SK-N-SH treated with all-trans-retinoic acid at 6 μM for 48 hours (cell line): ENCODE measurements at regions not wholly inside any gene's neighbourhood (a gene's known extent, or its start where the extent isn't known, plus 50 kb on each side); places are given as distances from the start of the nearest gene placed in this dataset.

Experiments
- ATAC-seq: fragments of 200-7000 bp; cut with Tn5 transposase; 3 replicates; pipeline ENCODE4 v1.9.1; 2020; ENCODE audit warnings: mild to moderate bottlenecking, moderate library complexity
- ARNTL ChIP-seq: fragments of 450-650 bp; formaldehyde crosslinking; IDR thresholded peaks from 2 replicates; pipeline ENCODE4 v1.5.0; 2020; ENCODE audit warnings: low read depth, mild to moderate bottlenecking, moderate library complexity, borderline replicate concordance
- BACH2 ChIP-seq: fragments of 250-450 bp; sonication (Bioruptor Pico); IDR thresholded peaks from 2 replicates; pipeline ENCODE4 v1.9.0; 2021; ENCODE audit warnings: mild to moderate bottlenecking, borderline replicate concordance
- CREB5 ChIP-seq: fragments of 250-450 bp; sonication (Bioruptor Pico); IDR thresholded peaks from 2 replicates; pipeline ENCODE4 v1.5.1; 2020; ENCODE audit warnings: low read depth, mild to moderate bottlenecking, moderate library complexity
- CSDC2 ChIP-seq: fragments of 250-450 bp; sonication (Bioruptor Pico); IDR thresholded peaks from 2 replicates; pipeline ENCODE4 v1.5.0; 2020; ENCODE audit warnings: mild to moderate bottlenecking, moderate library complexity
- ESRRG ChIP-seq: fragments of 250-450 bp; sonication (Bioruptor Pico); IDR thresholded peaks from 2 replicates; pipeline ENCODE4 v1.6.1; 2021; ENCODE audit warnings: mild to moderate bottlenecking
- GLIS3 ChIP-seq: fragments of 250-450 bp; sonication (Bioruptor Pico); IDR thresholded peaks from 2 replicates; pipeline ENCODE4 v1.5.0; 2020; ENCODE audit warnings: mild to moderate bottlenecking, moderate library complexity
- OSR1 ChIP-seq: fragments of 250-450 bp; sonication (Bioruptor Pico); IDR thresholded peaks from 2 replicates; pipeline ENCODE4 v1.8.0; 2022; ENCODE audit warnings: moderate library complexity, mild to moderate bottlenecking, inconsistent platforms
- PPARA ChIP-seq: fragments of 250-450 bp; sonication (Bioruptor Pico); IDR thresholded peaks from 2 replicates; pipeline ENCODE4 v1.5.0; 2020; ENCODE audit warnings: mild to moderate bottlenecking, borderline replicate concordance
- RARB ChIP-seq: fragments of 250-450 bp; sonication (Bioruptor Pico); IDR thresholded peaks from 2 replicates; pipeline ENCODE4 v1.8.0; 2021; ENCODE audit warnings: mild to moderate bottlenecking, moderate library complexity
- SNAI2 ChIP-seq: fragments of 250-450 bp; sonication (Bioruptor Pico); IDR thresholded peaks from 2 replicates; pipeline ENCODE4 v1.5.0; 2020; ENCODE audit warnings: mild to moderate bottlenecking, moderate library complexity
- TCF4 ChIP-seq: fragments of 250-450 bp; sonication (Bioruptor Pico); IDR thresholded peaks from 2 replicates; pipeline ENCODE4 v1.8.0; 2021; ENCODE audit warnings: mild to moderate bottlenecking, moderate library complexity, borderline replicate concordance
- TOX ChIP-seq: fragments of 250-450 bp; sonication (Bioruptor Pico); IDR thresholded peaks from 2 replicates; pipeline ENCODE4 v1.8.0; 2021; ENCODE audit warnings: mild to moderate bottlenecking, moderate library complexity, borderline replicate concordance
- ZC3H10 ChIP-seq: fragments of 250-450 bp; sonication (Bioruptor Pico); IDR thresholded peaks from 2 replicates; pipeline ENCODE4 v1.5.1; 2021; ENCODE audit warnings: mild to moderate bottlenecking, moderate library complexity
- ZFP3 ChIP-seq: fragments of 250-450 bp; sonication (Bioruptor Pico); IDR thresholded peaks from 2 replicates; pipeline ENCODE4 v1.5.0; 2020; ENCODE audit warnings: mild to moderate bottlenecking, moderate library complexity
- ZFP30 ChIP-seq: fragments of 450-650 bp; formaldehyde crosslinking; IDR thresholded peaks from 2 replicates; pipeline ENCODE4 v1.5.0; 2022; ENCODE audit warnings: mild to moderate bottlenecking, moderate library complexity
- ZNF565 ChIP-seq: fragments of 450-650 bp; formaldehyde crosslinking; conservative IDR thresholded peaks from 2 replicates; pipeline ENCODE4 v1.5.0; 2020; ENCODE audit warnings: low read depth, mild to moderate bottlenecking, moderate library complexity
- ZNF70 ChIP-seq: fragments of 450-650 bp; formaldehyde crosslinking; IDR thresholded peaks from 2 replicates; pipeline ENCODE4 v1.5.0; 2020; ENCODE audit warnings: mild to moderate bottlenecking, moderate library complexity
- ZNF8 ChIP-seq: fragments of 450-650 bp; formaldehyde crosslinking; IDR thresholded peaks from 2 replicates; pipeline ENCODE4 v1.5.0; 2020; ENCODE audit warnings: mild to moderate bottlenecking, moderate library complexity
- TF ChIP-seq, protein P1 (sequence below): fragments of 250-450 bp; sonication (Bioruptor Pico); IDR thresholded peaks from 2 replicates; pipeline ENCODE4 v1.5.0; 2020; ENCODE audit warnings: mild to moderate bottlenecking, moderate library complexity
- TF ChIP-seq, protein P2 (sequence below): fragments of 250-450 bp; sonication (Bioruptor Pico); IDR thresholded peaks from 2 replicates; pipeline ENCODE4 v1.8.0; 2020; ENCODE audit warnings: mild to moderate bottlenecking, moderate library complexity, borderline replicate concordance
- TF ChIP-seq, protein P3 (sequence below): fragments of 250-450 bp; sonication (Bioruptor Pico); IDR thresholded peaks from 2 replicates; pipeline ENCODE4 v1.5.1; 2021; ENCODE audit warnings: mild to moderate bottlenecking, moderate library complexity

DNA sequence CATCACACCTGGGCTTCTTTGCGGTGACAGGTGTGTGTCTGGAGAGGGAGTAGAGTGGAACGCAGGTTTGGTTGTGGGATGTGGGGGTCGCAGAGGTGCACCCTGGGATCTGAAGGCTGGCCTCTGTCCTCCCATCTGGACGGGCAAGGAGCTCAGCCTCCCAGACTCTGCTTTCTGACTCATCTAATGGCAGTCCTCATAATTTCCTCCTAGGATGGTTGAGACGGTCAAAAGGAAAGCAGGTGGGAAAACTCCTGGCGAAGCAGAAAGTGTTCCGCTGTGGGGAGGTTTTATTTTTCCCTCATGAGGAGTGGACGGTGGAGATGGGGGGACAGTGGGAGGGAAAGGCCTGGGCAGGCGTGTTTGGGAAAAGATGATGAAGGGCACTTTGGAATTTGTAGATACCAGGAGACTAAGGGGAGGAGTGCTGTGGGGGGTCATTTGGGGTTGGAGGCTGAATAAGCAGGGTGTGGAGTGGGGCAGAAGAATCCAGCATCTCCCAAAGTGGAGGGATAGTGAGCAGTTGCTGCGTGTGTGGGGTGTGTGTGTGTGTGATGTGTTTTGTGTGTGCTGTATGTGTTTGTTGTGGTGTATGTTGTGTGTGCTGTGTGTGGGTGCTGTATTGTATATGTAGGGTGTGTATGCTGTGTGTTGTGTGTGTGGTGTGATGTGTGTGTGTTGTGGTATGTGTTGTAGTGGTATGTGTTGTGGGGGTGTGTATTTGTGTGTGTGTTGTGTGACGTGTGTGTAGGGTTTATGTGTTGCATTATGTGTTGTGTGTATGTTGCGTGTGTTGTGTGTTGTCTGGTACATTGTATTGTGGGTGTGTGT, 97.2 kb upstream of the PODXL start:
- ATAC-seq, result peak; percentile 67

GRCh38 chr7:131652934-131653333, 96.5 kb upstream of the PODXL start:
- no peak for TF ChIP-seq CSDC2 (CRISPR knock-in tag)
- TF ChIP-seq ZFP3 (CRISPR knock-in tag), result no peak
- TF ChIP-seq, protein P1, sequence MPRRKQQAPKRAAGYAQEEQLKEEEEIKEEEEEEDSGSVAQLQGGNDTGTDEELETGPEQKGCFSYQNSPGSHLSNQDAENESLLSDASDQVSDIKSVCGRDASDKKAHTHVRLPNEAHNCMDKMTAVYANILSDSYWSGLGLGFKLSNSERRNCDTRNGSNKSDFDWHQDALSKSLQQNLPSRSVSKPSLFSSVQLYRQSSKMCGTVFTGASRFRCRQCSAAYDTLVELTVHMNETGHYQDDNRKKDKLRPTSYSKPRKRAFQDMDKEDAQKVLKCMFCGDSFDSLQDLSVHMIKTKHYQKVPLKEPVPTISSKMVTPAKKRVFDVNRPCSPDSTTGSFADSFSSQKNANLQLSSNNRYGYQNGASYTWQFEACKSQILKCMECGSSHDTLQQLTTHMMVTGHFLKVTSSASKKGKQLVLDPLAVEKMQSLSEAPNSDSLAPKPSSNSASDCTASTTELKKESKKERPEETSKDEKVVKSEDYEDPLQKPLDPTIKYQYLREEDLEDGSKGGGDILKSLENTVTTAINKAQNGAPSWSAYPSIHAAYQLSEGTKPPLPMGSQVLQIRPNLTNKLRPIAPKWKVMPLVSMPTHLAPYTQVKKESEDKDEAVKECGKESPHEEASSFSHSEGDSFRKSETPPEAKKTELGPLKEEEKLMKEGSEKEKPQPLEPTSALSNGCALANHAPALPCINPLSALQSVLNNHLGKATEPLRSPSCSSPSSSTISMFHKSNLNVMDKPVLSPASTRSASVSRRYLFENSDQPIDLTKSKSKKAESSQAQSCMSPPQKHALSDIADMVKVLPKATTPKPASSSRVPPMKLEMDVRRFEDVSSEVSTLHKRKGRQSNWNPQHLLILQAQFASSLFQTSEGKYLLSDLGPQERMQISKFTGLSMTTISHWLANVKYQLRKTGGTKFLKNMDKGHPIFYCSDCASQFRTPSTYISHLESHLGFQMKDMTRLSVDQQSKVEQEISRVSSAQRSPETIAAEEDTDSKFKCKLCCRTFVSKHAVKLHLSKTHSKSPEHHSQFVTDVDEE (CRISPR knock-in tag), result no peak
- no peak for TF ChIP-seq GLIS3 (CRISPR knock-in tag)
- no peak for TF ChIP-seq ZNF8 (CRISPR knock-in tag)
- TF ChIP-seq OSR1, result no peak
- no peak for TF ChIP-seq SNAI2 (CRISPR knock-in tag)
- TF ChIP-seq, protein P2, sequence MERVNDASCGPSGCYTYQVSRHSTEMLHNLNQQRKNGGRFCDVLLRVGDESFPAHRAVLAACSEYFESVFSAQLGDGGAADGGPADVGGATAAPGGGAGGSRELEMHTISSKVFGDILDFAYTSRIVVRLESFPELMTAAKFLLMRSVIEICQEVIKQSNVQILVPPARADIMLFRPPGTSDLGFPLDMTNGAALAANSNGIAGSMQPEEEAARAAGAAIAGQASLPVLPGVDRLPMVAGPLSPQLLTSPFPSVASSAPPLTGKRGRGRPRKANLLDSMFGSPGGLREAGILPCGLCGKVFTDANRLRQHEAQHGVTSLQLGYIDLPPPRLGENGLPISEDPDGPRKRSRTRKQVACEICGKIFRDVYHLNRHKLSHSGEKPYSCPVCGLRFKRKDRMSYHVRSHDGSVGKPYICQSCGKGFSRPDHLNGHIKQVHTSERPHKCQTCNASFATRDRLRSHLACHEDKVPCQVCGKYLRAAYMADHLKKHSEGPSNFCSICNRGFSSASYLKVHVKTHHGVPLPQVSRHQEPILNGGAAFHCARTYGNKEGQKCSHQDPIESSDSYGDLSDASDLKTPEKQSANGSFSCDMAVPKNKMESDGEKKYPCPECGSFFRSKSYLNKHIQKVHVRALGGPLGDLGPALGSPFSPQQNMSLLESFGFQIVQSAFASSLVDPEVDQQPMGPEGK, result no peak
- TF ChIP-seq ZNF70 (CRISPR knock-in tag), result no peak
- TF ChIP-seq ZFP30 (CRISPR knock-in tag), result no peak
- no peak for TF ChIP-seq ESRRG (CRISPR knock-in tag)
- no peak for TF ChIP-seq ZNF565 (CRISPR knock-in tag)
- TF ChIP-seq, protein P3, sequence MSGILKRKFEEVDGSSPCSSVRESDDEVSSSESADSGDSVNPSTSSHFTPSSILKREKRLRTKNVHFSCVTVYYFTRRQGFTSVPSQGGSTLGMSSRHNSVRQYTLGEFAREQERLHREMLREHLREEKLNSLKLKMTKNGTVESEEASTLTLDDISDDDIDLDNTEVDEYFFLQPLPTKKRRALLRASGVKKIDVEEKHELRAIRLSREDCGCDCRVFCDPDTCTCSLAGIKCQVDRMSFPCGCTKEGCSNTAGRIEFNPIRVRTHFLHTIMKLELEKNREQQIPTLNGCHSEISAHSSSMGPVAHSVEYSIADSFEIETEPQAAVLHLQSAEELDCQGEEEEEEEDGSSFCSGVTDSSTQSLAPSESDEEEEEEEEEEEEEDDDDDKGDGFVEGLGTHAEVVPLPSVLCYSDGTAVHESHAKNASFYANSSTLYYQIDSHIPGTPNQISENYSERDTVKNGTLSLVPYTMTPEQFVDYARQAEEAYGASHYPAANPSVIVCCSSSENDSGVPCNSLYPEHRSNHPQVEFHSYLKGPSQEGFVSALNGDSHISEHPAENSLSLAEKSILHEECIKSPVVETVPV (CRISPR knock-in tag), result no peak
- TF ChIP-seq RARB, result no peak
- TF ChIP-seq CREB5 (CRISPR knock-in tag), result no peak
- no peak; the same call in 2 of the 3 replicates for ATAC-seq

More for the DNA sequence above, 97.2 kb upstream of the PODXL start:
- TF ChIP-seq TOX (CRISPR knock-in tag) (no peak), ZNF70 (CRISPR knock-in tag) (no peak), PPARA (CRISPR knock-in tag) (no peak), ZC3H10 (no peak), ZFP30 (CRISPR knock-in tag) (no peak), RARB (no peak), SNAI2 (CRISPR knock-in tag) (no peak), TCF4 (CRISPR knock-in tag) (no peak), ZNF8 (CRISPR knock-in tag) (no peak), BACH2 (CRISPR knock-in tag) (no peak), ARNTL (CRISPR knock-in tag) (no peak), CREB5 (CRISPR knock-in tag) (no peak), ZNF565 (CRISPR knock-in tag) (no peak), GLIS3 (CRISPR knock-in tag) (no peak)
- TF ChIP-seq, protein P3 (CRISPR knock-in tag), result no peak
- TF ChIP-seq, all 23 proteins: peak for 0
